ENCODE measurements at regions not wholly inside any gene's neighbourhood (a gene's known extent, or its start where the extent isn't known, plus 50 kb on each side); places are given as distances from the start of the nearest gene placed in this dataset.

DNA sequence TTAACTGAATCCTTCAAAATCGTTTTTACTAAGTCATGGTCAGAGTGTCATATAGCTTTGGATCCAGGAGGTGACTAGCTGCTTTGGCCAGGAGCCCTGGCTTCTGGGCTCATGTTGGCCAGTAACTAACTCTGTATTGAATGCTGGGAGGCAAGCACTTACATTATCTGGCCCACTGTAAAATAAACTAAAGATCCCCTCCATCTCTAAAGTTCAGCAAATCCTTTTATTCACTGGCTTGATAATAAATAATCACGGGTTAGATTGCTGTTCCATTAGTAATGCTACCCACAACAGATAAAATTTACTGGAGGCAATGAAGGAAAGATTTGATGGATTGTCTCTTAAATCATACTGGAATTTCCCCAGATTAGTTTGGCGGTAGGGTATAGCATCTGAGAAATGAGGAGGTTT, 382.2 kb upstream of the TLE4 start:
- TF ChIP-seq CTCF (IDR thresholded peaks at IDR 0.05): no peak
- no peak overlapping the region for H3K27ac Mint-ChIP-seq
- Histone ChIP-seq H3K4me2 (replicated peaks; ENCODE audit: extremely low read depth, low read length, poor library complexity, severe bottlenecking) (no peak overlapping the region), H3K4me1 (ENCODE audit: control insufficient read depth in 1 of 2, insufficient read depth in 2 of 2, low read length in 2 of 2) (no peaks in the 10 kb centered on the region), H3K9me3 (replicated peaks in 1 of 2; ENCODE audit: control insufficient read depth in 1 of 2, insufficient read depth in 1 of 2, low read length in 2 of 2) (no peaks in the 10 kb centered on the region), H3K4me3 (replicated peaks in 1 of 3; ENCODE audit: low read depth in 2 of 3, low read length in 3 of 3) (no peak overlapping the region), H3K36me3 (replicated peaks in 1 of 2; ENCODE audit: control insufficient read depth in 1 of 2, insufficient read depth in 2 of 2, low read length in 2 of 2) (no peaks in the 10 kb centered on the region), H3K9ac (ENCODE audit: insufficient read depth, low read length, poor library complexity, severe bottlenecking) (no peak overlapping the region), H2AFZ (ENCODE audit: insufficient read depth, low read depth, low read length, poor library complexity, severe bottlenecking) (no peak overlapping the region), H3K27me3 (ENCODE audit: control insufficient read depth in 2 of 2, insufficient read depth in 2 of 2, low read length in 2 of 2) (no peaks in the 10 kb centered on the region), H4K20me1 (ENCODE audit: insufficient read depth, low read length) (no peaks in the 10 kb centered on the region), H3K79me2 (ENCODE audit: insufficient read depth, low read length) (no peaks in the 10 kb centered on the region), H3K27ac (ENCODE audit: low read depth in 1 of 2, low read length in 2 of 2) (no peak overlapping the region)
- WGBS (ENCODE audit: insufficient coverage): no CpG with 5 or more reads among the region's 3 CpGs
- DNase-seq: no peak
- no peaks in the 10 kb centered on the region for H3K27me3 Mint-ChIP-seq (ENCODE audit: low read depth in 3 of 3)
- no peak overlapping the region for H3K4me3 Mint-ChIP-seq
- H3K36me3 Mint-ChIP-seq: no peaks in the 10 kb centered on the region
- H3K9me3 Mint-ChIP-seq: peaks cover 0 to 5% (median 0%) of the 10 kb centered on the region in 7 donors
- intact Hi-C loops (cut with micrococcal nuclease): no loop called here
- no peaks in the 10 kb centered on the region for H3K4me1 Mint-ChIP-seq

DNA sequence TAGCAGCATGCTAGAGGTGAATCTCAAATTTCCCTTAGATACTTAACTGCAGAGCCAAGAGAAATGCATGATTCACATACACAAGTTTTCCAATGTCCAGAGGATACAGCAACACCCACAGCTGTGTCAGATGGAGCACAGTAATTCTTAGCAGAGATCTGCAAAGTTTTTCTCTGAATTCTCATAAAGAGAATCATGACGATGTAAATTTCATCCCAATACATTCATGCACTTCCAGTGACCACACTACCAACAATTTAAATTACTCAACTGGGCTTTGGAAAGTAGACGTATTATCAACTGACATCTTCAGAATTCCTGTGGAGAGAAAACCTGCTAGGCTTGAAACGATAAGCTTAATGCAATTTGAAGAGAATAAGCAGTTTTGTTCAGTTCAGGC, 378.8 kb upstream of the TLE4 start:
- Histone ChIP-seq H3K9me3 (replicated peaks in 1 of 2; ENCODE audit: control insufficient read depth in 1 of 2, insufficient read depth in 1 of 2, low read length in 2 of 2) (no peaks in the 10 kb centered on the region), H3K36me3 (replicated peaks in 1 of 2; ENCODE audit: control insufficient read depth in 1 of 2, insufficient read depth in 2 of 2, low read length in 2 of 2) (no peaks in the 10 kb centered on the region), H3K4me1 (ENCODE audit: control insufficient read depth in 1 of 2, insufficient read depth in 2 of 2, low read length in 2 of 2) (no peaks in the 10 kb centered on the region), H3K79me2 (ENCODE audit: insufficient read depth, low read length) (no peaks in the 10 kb centered on the region), H3K4me3 (replicated peaks in 1 of 3; ENCODE audit: low read depth in 2 of 3, low read length in 3 of 3) (no peak overlapping the region), H2AFZ (ENCODE audit: insufficient read depth, low read depth, low read length, poor library complexity, severe bottlenecking) (no peak overlapping the region), H3K27me3 (ENCODE audit: control insufficient read depth in 2 of 2, insufficient read depth in 2 of 2, low read length in 2 of 2) (no peaks in the 10 kb centered on the region), H3K27ac (ENCODE audit: low read depth in 1 of 2, low read length in 2 of 2) (no peak overlapping the region), H3K4me2 (replicated peaks; ENCODE audit: extremely low read depth, low read length, poor library complexity, severe bottlenecking) (no peak overlapping the region), H4K20me1 (ENCODE audit: insufficient read depth, low read length) (no peaks in the 10 kb centered on the region), H3K9ac (ENCODE audit: insufficient read depth, low read length, poor library complexity, severe bottlenecking) (no peak overlapping the region)
- intact Hi-C loops (cut with micrococcal nuclease): no loop called here
- no peak for DNase-seq
- Mint-ChIP-seq H3K4me3 (no peak overlapping the region), H3K27ac (no peak overlapping the region), H3K36me3 (no peaks in the 10 kb centered on the region), H3K4me1 (no peaks in the 10 kb centered on the region), H3K27me3 (ENCODE audit: low read depth in 3 of 3) (no peaks in the 10 kb centered on the region), H3K9me3 (peaks cover 0 to 5% (median 1%) of the 10 kb centered on the region in 7 donors)
- TF ChIP-seq CTCF (IDR thresholded peaks at IDR 0.05): no peak
- 100% methylated on average over 2 of the region's 3 CpGs for WGBS (ENCODE audit: insufficient coverage)

Measured in CD14-positive monocyte (primary cell).